HG03571 (cell line): ENCODE measurements at regions not wholly inside any gene's neighbourhood (a gene's known extent, or its start where the extent isn't known, plus 50 kb on each side); places are given as distances from the start of the nearest gene placed in this dataset.

ENCODE experiments used
- ATAC-seq: cut with Tn5 transposase; IDR thresholded peaks from one replicate; pipeline ENCODE4 v1.9.1; 2021; ENCODE audit not compliant: unreplicated experiment

GRCh38 chr2:121897335-121897970 is 142.0 kb downstream of the TSN start:
- ATAC-seq, result peak; percentile 64

- no peak for ATAC-seq
These were observed 143.0 kb downstream of the TSN start for GRCh38 chr2:121898483-121898882.

- ATAC-seq, result no peak
These were observed 144.9 kb downstream of the TSN start for GRCh38 chr2:121900391-121900790.

GRCh38 chr2:121902171-121902591 is 146.7 kb downstream of the TSN start:
- no peak for ATAC-seq

GRCh38 chr2:121902616-121903015 is 147.2 kb downstream of the TSN start:
- ATAC-seq, result no peak

- ATAC-seq, result no peak
These were observed 147.7 kb downstream of the TSN start for GRCh38 chr2:121903037-121903689.

DNA sequence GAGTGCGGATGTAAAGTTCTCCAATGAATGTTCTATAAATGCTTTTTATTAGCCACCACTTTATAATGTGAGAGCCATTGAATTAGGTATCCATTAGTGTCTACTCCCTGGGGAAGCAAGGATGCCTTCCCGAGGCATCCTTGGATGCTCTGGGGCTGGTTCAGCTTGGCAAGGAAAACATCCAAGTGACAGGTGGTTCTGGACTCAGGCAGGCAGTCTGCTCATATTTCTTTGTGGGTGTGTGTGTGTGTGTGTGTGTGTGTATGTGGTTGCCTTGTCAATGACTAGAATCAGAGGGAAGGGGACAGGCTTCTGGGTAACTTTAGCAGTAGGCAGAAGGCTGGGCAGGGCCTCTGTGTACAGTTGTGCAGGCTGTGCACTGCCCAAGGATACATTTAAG is 149.2 kb downstream of the TSN start:
- ATAC-seq, result no peak

DNA sequence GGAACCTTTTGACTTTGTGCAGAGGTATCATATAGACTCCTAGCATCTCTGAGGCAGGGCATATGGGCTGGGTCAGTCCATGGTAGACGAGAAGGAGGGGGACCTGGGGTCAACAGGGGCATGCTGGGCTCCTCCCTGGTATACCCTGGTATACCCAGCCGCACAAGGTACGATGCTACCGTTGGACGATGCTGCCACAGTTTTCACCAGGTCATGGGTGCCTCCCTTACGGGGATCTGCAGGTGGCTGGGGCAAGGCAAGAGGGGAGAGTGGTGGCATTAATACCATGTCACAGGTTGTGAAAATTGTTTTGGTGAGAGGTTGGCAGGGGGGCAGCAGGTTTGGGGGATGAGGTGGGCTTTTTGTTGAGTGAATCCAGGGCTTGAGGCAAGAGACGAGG is 149.8 kb downstream of the TSN start:
- ATAC-seq, result no peak

- ATAC-seq, result no peak
These were observed 150.7 kb downstream of the TSN start for GRCh38 chr2:121906170-121906569.

- no peak for ATAC-seq
These were observed 152.5 kb downstream of the TSN start for GRCh38 chr2:121907928-121908327.

- ATAC-seq, result no peak
These were observed 154.7 kb downstream of the TSN start for GRCh38 chr2:121910139-121910538.

DNA sequence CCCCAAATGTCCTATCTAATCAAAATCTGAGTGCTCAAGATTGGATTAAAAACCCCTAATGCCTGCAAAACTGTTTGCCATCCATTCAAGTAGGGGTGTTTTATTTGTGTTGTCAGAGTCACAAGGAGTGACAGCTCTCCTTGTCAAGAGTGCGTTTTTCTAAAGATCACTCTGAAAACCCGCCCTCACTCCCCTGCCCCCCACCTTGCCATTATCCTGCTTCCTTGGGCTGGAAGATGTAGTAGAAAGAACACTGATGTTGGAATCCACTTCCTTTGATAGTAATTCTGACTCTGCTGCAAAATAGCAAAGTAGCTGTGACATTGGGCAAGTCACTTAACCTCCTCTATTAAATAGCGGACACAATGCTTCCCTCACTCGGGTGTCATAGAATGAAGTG is 155.6 kb downstream of the TSN start:
- no peak for ATAC-seq

- ATAC-seq, result no peak
These were observed 161.7 kb downstream of the TSN start for GRCh38 chr2:121917143-121917542.

GRCh38 chr2:121918231-121918630 is 162.8 kb downstream of the TSN start:
- ATAC-seq, result no peak

DNA sequence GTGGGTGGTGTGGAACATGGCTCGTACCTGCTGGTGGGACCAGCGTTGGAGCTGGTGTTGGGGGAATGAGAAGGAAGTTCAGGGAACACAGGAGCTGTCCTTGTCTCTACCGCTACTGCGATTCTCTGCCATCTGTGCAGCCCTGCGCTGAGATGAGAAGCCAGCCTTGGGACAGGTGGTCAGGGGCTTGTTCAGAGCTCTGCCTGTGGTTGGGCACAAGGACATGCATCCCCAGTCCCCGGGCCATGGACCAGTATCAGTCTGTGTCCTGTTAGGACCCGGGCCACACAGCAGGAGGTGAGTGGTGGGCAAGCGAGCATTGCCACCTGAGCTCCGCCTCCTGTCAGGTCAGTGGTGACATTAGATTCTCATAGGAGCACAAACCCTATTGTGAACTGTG is 164.4 kb downstream of the TSN start:
- no peak for ATAC-seq

- ATAC-seq, result no peak
These were observed 170.0 kb downstream of the TSN start for GRCh38 chr2:121925466-121925865.

- ATAC-seq, result no peak
These were observed 187.8 kb downstream of the TSN start for GRCh38 chr2:121943285-121943684.

- no peak for ATAC-seq
These were observed 188.8 kb downstream of the TSN start for GRCh38 chr2:121944072-121944831.

DNA sequence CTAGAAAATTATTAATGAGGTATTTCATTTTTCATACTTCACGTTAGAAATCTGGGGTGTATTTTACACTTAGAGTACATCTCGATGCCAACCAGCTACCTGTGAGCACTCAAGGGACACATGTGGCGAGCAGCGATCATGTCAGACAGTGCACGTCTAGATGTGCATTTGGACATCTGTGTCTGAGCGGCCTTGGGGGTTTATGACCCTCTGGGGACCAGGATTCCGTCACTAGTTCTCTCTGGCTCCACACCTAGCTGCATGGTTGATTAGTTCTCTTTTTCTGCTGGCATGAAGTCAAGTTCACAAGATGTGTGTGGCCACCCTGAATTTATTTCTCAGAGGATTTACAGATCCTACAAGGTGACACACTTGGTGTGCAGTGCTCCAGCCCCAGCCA is 192.2 kb downstream of the TSN start:
- no peak for ATAC-seq

DNA sequence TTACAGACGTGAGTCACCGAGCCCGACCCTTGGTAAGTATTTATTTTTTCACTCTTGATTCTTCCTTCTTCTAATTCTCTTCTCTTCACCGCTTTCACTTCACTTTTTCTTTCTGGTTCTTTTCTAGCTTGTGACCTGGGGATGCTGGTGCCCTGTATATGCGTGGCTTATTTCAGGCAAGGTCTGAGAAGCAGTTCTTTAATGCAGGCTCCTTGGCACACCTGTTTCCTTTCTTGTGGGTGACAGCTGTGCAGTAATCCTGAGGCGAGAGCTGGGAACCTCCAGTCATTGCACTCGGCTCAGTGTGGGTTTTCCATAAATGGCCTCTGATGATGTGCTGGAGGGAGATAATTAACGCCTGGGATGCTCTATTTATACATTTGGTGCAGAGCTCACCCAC is 193.8 kb downstream of the TSN start:
- no peak for ATAC-seq

DNA sequence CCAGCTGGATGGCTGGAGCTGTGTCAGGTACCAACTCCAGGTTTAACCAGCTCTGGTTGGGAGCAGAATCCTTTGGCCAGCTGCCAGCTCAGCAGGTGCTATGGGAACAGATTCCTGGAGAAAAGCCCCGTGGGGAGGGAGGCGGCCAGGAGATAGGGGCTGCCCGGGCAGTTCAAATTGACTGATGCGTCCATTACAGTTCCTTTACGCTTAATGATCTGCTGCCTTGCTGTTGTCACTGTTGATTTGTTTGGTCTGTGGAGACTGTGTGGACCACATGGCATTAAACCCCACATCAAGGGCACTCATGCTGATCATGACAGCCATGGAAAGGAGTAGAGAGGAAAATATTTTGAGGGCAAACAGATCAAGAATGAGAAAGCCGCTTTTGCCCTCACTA is 200.0 kb downstream of the TSN start:
- no peak for ATAC-seq

GRCh38 chr2:121955872-121956271 is 200.4 kb downstream of the TSN start:
- no peak for ATAC-seq
